HL-60 (cell line): ENCODE measurements at regions not wholly inside any gene's neighbourhood (a gene's known extent, or its start where the extent isn't known, plus 50 kb on each side); places are given as distances from the start of the nearest gene placed in this dataset.

Experiments
- DNase-seq, 2 experiments: peaks; one replicate each; pipeline ENCODE4 v3.0.0-alpha.2; 2010 to 2020; ENCODE audit warnings: low read depth in 1 of 2, low spot score in 1 of 2
- H3K27ac ChIP-seq: fragments of 250-450 bp; sonication (Bioruptor Pico); replicated peaks from 2 replicates; pipeline ENCODE4 v1.5.1; 2020; ENCODE audit warnings: mild to moderate bottlenecking, moderate library complexity
- H3K27me3 ChIP-seq: fragments of 250-450 bp; sonication (Bioruptor Pico); 2 replicates; pipeline ENCODE4 v1.5.1; 2021; ENCODE audit warnings: mild to moderate bottlenecking, moderate library complexity; ENCODE audit not compliant: insufficient read depth, poor library complexity, severe bottlenecking
- H3K4me3 ChIP-seq: replicated peaks from 2 replicates; pipeline ENCODE4 v1.5.1; 2011; ENCODE audit warnings: mild to moderate bottlenecking, control low read depth, low read length; ENCODE audit not compliant: insufficient read depth
- GABPA ChIP-seq: IDR thresholded peaks from 2 replicates; pipeline ENCODE4 v1.6.1; 2012; ENCODE audit warnings: low read depth
- POLR2AphosphoS5 ChIP-seq: IDR thresholded peaks from 2 replicates; pipeline ENCODE4 v1.6.1; 2012; ENCODE audit warnings: low read depth
- SPI1 ChIP-seq: IDR thresholded peaks from 2 replicates; pipeline ENCODE4 v1.6.1; 2012; ENCODE audit warnings: low read depth, mild to moderate bottlenecking, borderline replicate concordance
- TF ChIP-seq, protein P1 (sequence below): IDR thresholded peaks from one replicate; pipeline ENCODE4 v1.5.1; 2011; ENCODE audit warnings: low read length, control low read depth, inconsistent platforms; ENCODE audit not compliant: insufficient read depth
- TF ChIP-seq, protein P2 (sequence below): IDR thresholded peaks from 2 replicates; pipeline ENCODE4 v1.6.1; 2012; ENCODE audit warnings: low read depth; ENCODE audit not compliant: insufficient replicate concordance

GRCh38 chr15:61479613-61480012, 250.5 kb upstream of the RORA start:
- no peaks in the 10 kb centered on the region for H3K27me3 ChIP-seq
- no peak for DNase-seq
- no peak overlapping the region for H3K27ac ChIP-seq
- no peak for TF ChIP-seq GABPA
- TF ChIP-seq, protein P1, sequence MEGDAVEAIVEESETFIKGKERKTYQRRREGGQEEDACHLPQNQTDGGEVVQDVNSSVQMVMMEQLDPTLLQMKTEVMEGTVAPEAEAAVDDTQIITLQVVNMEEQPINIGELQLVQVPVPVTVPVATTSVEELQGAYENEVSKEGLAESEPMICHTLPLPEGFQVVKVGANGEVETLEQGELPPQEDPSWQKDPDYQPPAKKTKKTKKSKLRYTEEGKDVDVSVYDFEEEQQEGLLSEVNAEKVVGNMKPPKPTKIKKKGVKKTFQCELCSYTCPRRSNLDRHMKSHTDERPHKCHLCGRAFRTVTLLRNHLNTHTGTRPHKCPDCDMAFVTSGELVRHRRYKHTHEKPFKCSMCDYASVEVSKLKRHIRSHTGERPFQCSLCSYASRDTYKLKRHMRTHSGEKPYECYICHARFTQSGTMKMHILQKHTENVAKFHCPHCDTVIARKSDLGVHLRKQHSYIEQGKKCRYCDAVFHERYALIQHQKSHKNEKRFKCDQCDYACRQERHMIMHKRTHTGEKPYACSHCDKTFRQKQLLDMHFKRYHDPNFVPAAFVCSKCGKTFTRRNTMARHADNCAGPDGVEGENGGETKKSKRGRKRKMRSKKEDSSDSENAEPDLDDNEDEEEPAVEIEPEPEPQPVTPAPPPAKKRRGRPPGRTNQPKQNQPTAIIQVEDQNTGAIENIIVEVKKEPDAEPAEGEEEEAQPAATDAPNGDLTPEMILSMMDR, result no peak
- TF ChIP-seq, protein P2, sequence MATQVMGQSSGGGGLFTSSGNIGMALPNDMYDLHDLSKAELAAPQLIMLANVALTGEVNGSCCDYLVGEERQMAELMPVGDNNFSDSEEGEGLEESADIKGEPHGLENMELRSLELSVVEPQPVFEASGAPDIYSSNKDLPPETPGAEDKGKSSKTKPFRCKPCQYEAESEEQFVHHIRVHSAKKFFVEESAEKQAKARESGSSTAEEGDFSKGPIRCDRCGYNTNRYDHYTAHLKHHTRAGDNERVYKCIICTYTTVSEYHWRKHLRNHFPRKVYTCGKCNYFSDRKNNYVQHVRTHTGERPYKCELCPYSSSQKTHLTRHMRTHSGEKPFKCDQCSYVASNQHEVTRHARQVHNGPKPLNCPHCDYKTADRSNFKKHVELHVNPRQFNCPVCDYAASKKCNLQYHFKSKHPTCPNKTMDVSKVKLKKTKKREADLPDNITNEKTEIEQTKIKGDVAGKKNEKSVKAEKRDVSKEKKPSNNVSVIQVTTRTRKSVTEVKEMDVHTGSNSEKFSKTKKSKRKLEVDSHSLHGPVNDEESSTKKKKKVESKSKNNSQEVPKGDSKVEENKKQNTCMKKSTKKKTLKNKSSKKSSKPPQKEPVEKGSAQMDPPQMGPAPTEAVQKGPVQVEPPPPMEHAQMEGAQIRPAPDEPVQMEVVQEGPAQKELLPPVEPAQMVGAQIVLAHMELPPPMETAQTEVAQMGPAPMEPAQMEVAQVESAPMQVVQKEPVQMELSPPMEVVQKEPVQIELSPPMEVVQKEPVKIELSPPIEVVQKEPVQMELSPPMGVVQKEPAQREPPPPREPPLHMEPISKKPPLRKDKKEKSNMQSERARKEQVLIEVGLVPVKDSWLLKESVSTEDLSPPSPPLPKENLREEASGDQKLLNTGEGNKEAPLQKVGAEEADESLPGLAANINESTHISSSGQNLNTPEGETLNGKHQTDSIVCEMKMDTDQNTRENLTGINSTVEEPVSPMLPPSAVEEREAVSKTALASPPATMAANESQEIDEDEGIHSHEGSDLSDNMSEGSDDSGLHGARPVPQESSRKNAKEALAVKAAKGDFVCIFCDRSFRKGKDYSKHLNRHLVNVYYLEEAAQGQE, result no peak
- no peak for TF ChIP-seq SPI1
- no peak for TF ChIP-seq POLR2AphosphoS5
- no peak overlapping the region for H3K4me3 ChIP-seq

- no peak overlapping the region for H3K27ac ChIP-seq
- no peak for TF ChIP-seq GABPA
- no peak for TF ChIP-seq POLR2AphosphoS5
- TF ChIP-seq, protein P1, result no peak
- TF ChIP-seq, protein P2, result no peak
- TF ChIP-seq SPI1, result no peak
- H3K4me3 ChIP-seq, result no peak overlapping the region
- no peak for DNase-seq
- no peaks in the 10 kb centered on the region for H3K27me3 ChIP-seq
Observed at GRCh38 chr15:61476741-61477140, 247.6 kb upstream of the RORA start.

- Histone ChIP-seq H3K27ac (no peak overlapping the region), H3K27me3 (no peaks in the 10 kb centered on the region), H3K4me3 (no peak overlapping the region)
- DNase-seq, result no peak
- TF ChIP-seq SPI1, result no peak
- TF ChIP-seq, protein P1, result no peak
- TF ChIP-seq, protein P2, result no peak
- TF ChIP-seq POLR2AphosphoS5, result no peak
Observed at GRCh38 chr15:61474796-61475195, 245.7 kb upstream of the RORA start.
